Activated T-cell treated with anti-CD3 and anti-CD28 coated beads, Interleukin-2, amount 50 U/mL, for 72 hours (primary cell): ENCODE measurements at regions not wholly inside any gene's neighbourhood (a gene's known extent, or its start where the extent isn't known, plus 50 kb on each side); places are given as distances from the start of the nearest gene placed in this dataset.
A peak's percentile ranks its signal among the peaks of the same experiment; 100 is the strongest.

Experiments
- ATAC-seq, 2 donors: fragments of 150-1000 bp; cut with Tn5 transposase; replicated peaks in 1 of 2; 2 replicates each; pipeline ENCODE4 v1.10.0; 2021; ENCODE audit warnings: moderate library complexity in 2 of 2, mild to moderate bottlenecking in 1 of 2
- DNase-seq, 2 donors: peaks; one replicate each; pipeline ENCODE4 v3.0.0; 2021 to 2022; ENCODE audit warnings: mixed read lengths in 1 of 2
- H3K27ac Mint-ChIP-seq: one replicate; pipeline ENCODE4 v1.8.0; 2022; ENCODE audit warnings: mild to moderate bottlenecking, moderate library complexity, mixed read lengths
- H3K27me3 Mint-ChIP-seq: one replicate; pipeline ENCODE4 v1.8.0; 2022; ENCODE audit warnings: low read depth, mixed read lengths
- H3K36me3 Mint-ChIP-seq, 2 donors: one replicate each; pipeline ENCODE4 v1.8.0; 2022; ENCODE audit warnings: mixed read lengths in 2 of 2, mild to moderate bottlenecking in 1 of 2; ENCODE audit not compliant: insufficient read depth in 2 of 2
- H3K4me1 Mint-ChIP-seq: one replicate; pipeline ENCODE4 v1.8.0; 2022; ENCODE audit warnings: low read depth, mixed read lengths
- H3K4me3 Mint-ChIP-seq, 2 donors: one replicate each; pipeline ENCODE4 v1.8.0; 2022; ENCODE audit warnings: mild to moderate bottlenecking in 2 of 2, mixed read lengths in 2 of 2, moderate library complexity in 2 of 2
- H3K9me3 Mint-ChIP-seq, 2 donors: one replicate each; pipeline ENCODE4 v1.8.0; 2022; ENCODE audit warnings: mixed read lengths in 2 of 2

GRCh38 chr2:8149007-8149405 is 532.9 kb upstream of the ID2 start:
- H3K27me3 Mint-ChIP-seq: peaks cover 11% of the 10 kb centered on the region
- peaks cover 5 to 14% of the 10 kb centered on the region in 2 donors for H3K9me3 Mint-ChIP-seq
- H3K4me3 Mint-ChIP-seq: no peak overlapping the region
- peaks cover 42% of the 10 kb centered on the region for H3K4me1 Mint-ChIP-seq
- H3K36me3 Mint-ChIP-seq: peaks cover 6 to 14% of the 10 kb centered on the region in 2 donors
- ATAC-seq (no peak), DNase-seq (no peak)
- H3K27ac Mint-ChIP-seq: no peak overlapping the region

DNA sequence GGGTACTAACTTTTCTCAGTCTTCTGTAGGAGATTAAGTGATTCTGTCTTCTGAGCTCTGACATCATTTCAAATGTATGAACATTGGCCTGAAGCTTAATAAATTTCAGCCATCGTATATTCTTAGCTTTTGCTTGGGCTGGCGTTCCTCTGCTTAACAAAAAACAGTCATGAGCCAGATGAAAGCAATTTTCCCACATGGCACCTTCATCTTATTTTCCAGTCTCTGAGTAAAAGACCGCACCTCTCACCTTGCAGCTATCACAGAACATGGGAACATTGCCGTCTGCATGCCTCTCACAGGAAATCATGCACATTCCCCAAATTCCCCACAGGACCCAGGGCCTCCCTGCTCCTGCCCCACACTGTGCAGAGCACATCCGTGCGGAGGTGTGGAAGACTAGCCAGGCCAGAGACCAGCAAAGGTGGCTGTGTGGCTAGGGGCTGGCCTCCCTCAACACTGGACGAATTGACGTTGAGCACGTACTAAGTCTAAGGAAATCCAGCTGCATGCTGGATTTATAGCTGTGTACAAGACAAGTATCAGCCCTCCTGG is 531.8 kb upstream of the ID2 start:
- Mint-ChIP-seq H3K9me3 (peaks cover 11 to 14% of the 10 kb centered on the region in 2 donors), H3K4me1 (peaks cover 42% of the 10 kb centered on the region), H3K36me3 (peaks cover 14 to 20% of the 10 kb centered on the region in 2 donors), H3K4me3 (no peak overlapping the region), H3K27ac (no peak overlapping the region), H3K27me3 (no peaks in the 10 kb centered on the region)
- ATAC-seq: no peak
- no peak for DNase-seq

DNA sequence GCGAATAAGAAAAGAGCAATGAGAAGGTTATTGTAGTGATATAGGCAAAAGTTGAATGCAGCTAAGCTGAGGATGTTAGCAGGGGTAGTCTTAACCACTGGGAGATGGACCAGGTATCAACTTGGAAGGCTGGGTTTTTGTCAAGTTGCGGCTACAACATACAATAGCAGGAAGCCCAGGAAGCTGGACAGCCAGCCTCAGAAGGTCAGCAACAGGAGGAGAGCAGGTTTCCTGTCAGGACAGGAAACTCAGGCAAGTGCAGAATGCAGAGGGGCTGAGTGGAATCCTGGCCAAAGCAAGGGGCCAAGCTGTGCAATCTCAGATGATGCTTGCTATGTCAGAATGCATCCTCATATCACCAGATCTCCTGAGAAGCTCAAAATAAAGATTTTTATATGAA is 530.0 kb upstream of the ID2 start:
- ATAC-seq (no peak), DNase-seq (no peak)
- no peak overlapping the region for H3K27ac Mint-ChIP-seq
- no peaks in the 10 kb centered on the region for H3K27me3 Mint-ChIP-seq
- peaks cover 25 to 36% of the 10 kb centered on the region in 2 donors for H3K36me3 Mint-ChIP-seq
- peaks cover 43% of the 10 kb centered on the region for H3K4me1 Mint-ChIP-seq
- H3K9me3 Mint-ChIP-seq: peaks cover 17 to 23% of the 10 kb centered on the region in 2 donors
- H3K4me3 Mint-ChIP-seq: no peak overlapping the region

DNA sequence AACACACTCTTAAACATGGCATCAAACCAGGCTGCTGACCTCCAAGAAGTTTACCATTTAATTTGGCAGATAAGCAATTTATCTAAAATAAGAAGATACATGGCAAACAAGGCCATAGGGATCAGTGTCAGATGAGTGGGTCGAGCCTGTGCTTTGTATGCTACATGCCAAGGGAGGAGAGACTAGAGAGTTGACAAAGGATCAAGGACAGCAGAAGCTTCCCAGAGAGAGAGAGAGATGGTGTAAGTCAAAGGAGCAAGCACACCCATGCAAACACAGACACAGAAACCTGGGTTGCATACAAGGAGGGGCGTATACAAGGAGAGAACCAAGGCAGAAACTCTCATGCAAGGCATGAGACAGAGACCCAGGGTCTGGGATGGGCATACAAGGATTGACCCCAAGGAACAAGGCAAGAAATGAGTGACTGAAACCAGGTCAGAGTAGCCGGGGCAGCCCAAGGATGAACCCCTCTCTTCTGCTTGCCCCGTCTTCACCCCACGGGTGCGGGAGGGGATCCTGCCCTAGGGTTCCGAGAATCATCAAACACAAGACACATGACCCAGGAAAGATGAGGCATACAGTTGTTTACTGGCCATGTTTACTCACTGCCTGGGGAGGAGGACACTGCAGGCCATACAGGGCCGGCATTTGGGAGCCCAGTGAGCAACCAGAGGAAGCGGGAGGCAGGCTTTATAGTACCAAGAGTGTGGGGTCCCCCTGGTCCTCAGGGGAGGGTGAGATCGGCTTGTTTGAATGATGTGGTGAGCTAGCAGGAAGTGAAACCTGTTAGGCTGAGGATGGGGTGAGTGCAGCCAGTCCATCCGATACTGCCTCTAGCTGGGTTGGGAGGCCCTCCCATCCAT is 529.2 kb upstream of the ID2 start:
- no peak for DNase-seq
- Mint-ChIP-seq H3K27me3 (no peaks in the 10 kb centered on the region), H3K4me3 (peak overlapping the region in 1 of 2 donors; percentile 47), H3K27ac (peak overlapping the region; percentile 27), H3K4me1 (peaks cover 43% of the 10 kb centered on the region), H3K36me3 (peaks cover 29 to 37% of the 10 kb centered on the region in 2 donors), H3K9me3 (peaks cover 20 to 24% of the 10 kb centered on the region in 2 donors)
- no peak for ATAC-seq

DNA sequence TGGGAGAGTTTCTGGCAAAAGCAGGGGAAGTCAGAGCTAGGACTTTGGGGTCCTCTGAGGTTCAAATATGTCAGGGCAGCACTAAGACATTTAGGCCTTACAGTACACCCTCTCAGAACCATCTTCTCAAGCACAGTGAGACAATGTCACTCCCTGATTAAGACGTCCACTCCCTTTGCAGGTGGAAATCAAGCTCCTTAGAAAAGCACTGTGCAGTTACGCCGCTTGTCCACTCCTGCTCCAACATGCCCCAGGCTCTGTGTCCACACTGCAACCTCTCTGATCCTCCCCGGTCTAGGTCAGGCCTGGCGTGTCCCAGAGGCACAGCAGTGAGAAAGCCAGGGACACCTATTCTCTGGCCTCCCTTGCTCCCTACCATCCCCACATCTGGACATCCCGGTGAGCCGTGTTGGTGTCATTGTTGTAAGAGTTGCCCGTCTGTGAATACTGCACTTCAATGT is 528.6 kb upstream of the ID2 start:
- peaks cover 23 to 24% of the 10 kb centered on the region in 2 donors for H3K9me3 Mint-ChIP-seq
- ATAC-seq (no peak), DNase-seq (no peak)
- H3K4me1 Mint-ChIP-seq: peaks cover 41% of the 10 kb centered on the region
- H3K27me3 Mint-ChIP-seq: no peaks in the 10 kb centered on the region
- peaks cover 32 to 39% of the 10 kb centered on the region in 2 donors for H3K36me3 Mint-ChIP-seq
- H3K4me3 Mint-ChIP-seq: no peak overlapping the region
- peak overlapping the region; percentile 27 for H3K27ac Mint-ChIP-seq

DNA sequence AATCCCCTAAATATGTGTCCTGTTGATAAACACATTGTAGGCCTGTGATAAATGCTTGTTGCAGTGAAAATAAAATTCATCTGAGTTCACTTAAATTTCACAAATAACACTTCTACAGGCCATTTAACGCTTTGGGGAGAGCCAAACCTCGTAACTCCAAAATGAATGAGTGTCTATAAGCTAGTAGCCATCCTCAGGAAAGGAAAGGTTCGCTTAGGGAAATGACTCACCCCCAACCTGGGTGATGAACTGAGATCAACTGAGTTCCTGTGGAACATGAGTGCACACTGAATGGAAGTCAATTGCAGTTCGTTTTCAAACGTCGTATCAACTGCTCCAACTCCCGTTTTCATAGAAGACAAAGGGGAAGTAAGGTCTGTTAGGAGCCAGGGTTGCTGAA is 527.6 kb upstream of the ID2 start:
- H3K36me3 Mint-ChIP-seq: peaks cover 32 to 41% of the 10 kb centered on the region in 2 donors
- H3K27ac Mint-ChIP-seq: peak overlapping the region; percentile 86
- H3K4me3 Mint-ChIP-seq: peak overlapping the region; percentile 23 to 33
- H3K9me3 Mint-ChIP-seq: peaks cover 23 to 24% of the 10 kb centered on the region in 2 donors
- DNase-seq (peak; percentile 11 to 21), ATAC-seq (peak; percentile 6 to 34)
- H3K27me3 Mint-ChIP-seq: no peaks in the 10 kb centered on the region
- peaks cover 34% of the 10 kb centered on the region for H3K4me1 Mint-ChIP-seq

- ATAC-seq (peak; percentile 93 to 96), DNase-seq (peak; percentile 55 to 67)
- peak overlapping the region in 1 of 2 donors; percentile 23 for H3K4me3 Mint-ChIP-seq
- H3K36me3 Mint-ChIP-seq: peaks cover 32 to 42% of the 10 kb centered on the region in 2 donors
- H3K4me1 Mint-ChIP-seq: peaks cover 34% of the 10 kb centered on the region
- H3K27ac Mint-ChIP-seq: peak overlapping the region; percentile 86
- no peaks in the 10 kb centered on the region for H3K27me3 Mint-ChIP-seq
- H3K9me3 Mint-ChIP-seq: peaks cover 23 to 24% of the 10 kb centered on the region in 2 donors
Measured at GRCh38 chr2:8154936-8155335, 526.9 kb upstream of the ID2 start.

DNA sequence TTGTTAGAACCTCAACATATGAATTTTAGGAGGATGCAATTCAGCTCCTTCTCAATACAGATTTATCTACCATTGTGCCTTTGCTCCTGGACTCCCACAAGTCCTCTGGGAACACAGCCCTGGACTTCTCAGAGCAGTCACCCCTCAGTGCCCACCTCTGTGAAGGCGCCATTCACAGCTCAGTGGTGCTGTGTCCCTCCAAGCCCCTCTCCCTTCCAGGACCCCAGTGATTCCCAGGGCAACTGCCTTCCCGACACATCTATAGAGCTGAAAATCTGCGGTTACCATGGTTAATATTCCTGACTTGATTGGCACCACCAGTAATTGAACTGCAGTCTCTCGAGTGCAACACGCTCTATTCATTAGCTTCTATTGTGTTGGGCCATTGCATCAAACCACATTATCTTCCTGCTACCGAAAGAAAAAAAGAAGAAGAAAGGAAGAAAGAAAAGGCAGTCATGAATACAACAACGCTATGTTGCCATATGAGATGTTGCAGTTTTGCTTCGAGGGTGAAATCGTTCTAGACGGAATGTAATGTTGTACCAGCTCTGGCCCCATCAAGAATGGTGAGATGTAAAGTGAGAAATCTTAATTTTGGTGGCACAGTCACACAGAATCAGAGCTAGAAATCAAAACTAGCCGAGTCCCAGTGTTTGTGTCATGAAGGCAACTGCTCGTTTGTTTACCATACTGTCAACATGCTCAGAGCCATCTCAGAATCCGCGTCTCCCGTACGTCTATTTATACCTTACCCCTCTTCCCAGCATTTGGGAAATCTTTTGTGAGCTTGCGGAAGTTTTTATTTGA is 524.0 kb upstream of the ID2 start:
- H3K4me1 Mint-ChIP-seq: peaks cover 27% of the 10 kb centered on the region
- H3K36me3 Mint-ChIP-seq: peaks cover 29 to 35% of the 10 kb centered on the region in 2 donors
- H3K27me3 Mint-ChIP-seq: no peaks in the 10 kb centered on the region
- DNase-seq: no peak
- peaks cover 19 to 21% of the 10 kb centered on the region in 2 donors for H3K9me3 Mint-ChIP-seq
- no peak for ATAC-seq
- H3K27ac Mint-ChIP-seq: peak overlapping the region; percentile 10
- no peak overlapping the region for H3K4me3 Mint-ChIP-seq

GRCh38 chr2:8158711-8159110 is 523.1 kb upstream of the ID2 start:
- Mint-ChIP-seq H3K4me1 (peaks cover 18% of the 10 kb centered on the region), H3K27me3 (no peaks in the 10 kb centered on the region), H3K36me3 (peaks cover 28 to 31% of the 10 kb centered on the region in 2 donors), H3K27ac (no peak overlapping the region), H3K4me3 (no peak overlapping the region), H3K9me3 (peaks cover 13 to 21% of the 10 kb centered on the region in 2 donors)
- DNase-seq (no peak), ATAC-seq (no peak)

GRCh38 chr2:8159211-8159965 is 522.5 kb upstream of the ID2 start:
- no peak overlapping the region for H3K4me3 Mint-ChIP-seq
- peaks cover 11 to 17% of the 10 kb centered on the region in 2 donors for H3K9me3 Mint-ChIP-seq
- H3K27me3 Mint-ChIP-seq: no peaks in the 10 kb centered on the region
- peaks cover 24 to 25% of the 10 kb centered on the region in 2 donors for H3K36me3 Mint-ChIP-seq
- peaks cover 11% of the 10 kb centered on the region for H3K4me1 Mint-ChIP-seq
- no peak for ATAC-seq
- peak overlapping the region; percentile 39 for H3K27ac Mint-ChIP-seq
- no peak for DNase-seq

- peaks cover 11 to 12% of the 10 kb centered on the region in 2 donors for H3K9me3 Mint-ChIP-seq
- ATAC-seq (no peak), DNase-seq (no peak)
- no peak overlapping the region for H3K27ac Mint-ChIP-seq
- no peaks in the 10 kb centered on the region for H3K27me3 Mint-ChIP-seq
- H3K4me1 Mint-ChIP-seq: peaks cover 6% of the 10 kb centered on the region
- H3K4me3 Mint-ChIP-seq: no peak overlapping the region
- H3K36me3 Mint-ChIP-seq: peaks cover 17 to 23% of the 10 kb centered on the region in 2 donors
Measured at GRCh38 chr2:8159966-8160603, 521.8 kb upstream of the ID2 start.

- Mint-ChIP-seq H3K9me3 (peaks cover 6 to 8% of the 10 kb centered on the region in 2 donors), H3K4me3 (no peak overlapping the region), H3K27me3 (peaks cover 3% of the 10 kb centered on the region)
Measured at GRCh38 chr2:8160959-8161358, 520.9 kb upstream of the ID2 start.

More at GRCh38 chr2:8160959-8161358, 520.9 kb upstream of the ID2 start:
- H3K27ac Mint-ChIP-seq: no peak overlapping the region
- ATAC-seq (no peak), DNase-seq (no peak)
- H3K4me1 Mint-ChIP-seq: no peaks in the 10 kb centered on the region
- H3K36me3 Mint-ChIP-seq: peaks cover 10 to 15% of the 10 kb centered on the region in 2 donors
